ENCODE measurements at regions not wholly inside any gene's neighbourhood (a gene's known extent, or its start where the extent isn't known, plus 50 kb on each side); places are given as distances from the start of the nearest gene placed in this dataset.

- Histone ChIP-seq H3K56ac (replicated peaks; ENCODE audit: insufficient read length, low read depth, low read length) (no peak overlapping the region), H2AK5ac (ENCODE audit: low read depth, low read length) (no peak overlapping the region), H4K8ac (ENCODE audit: extremely low read depth, insufficient read depth, low read length) (no peak overlapping the region), H3K14ac (ENCODE audit: insufficient read length) (no peak overlapping the region), H3K4me3 (ENCODE audit: extremely low read depth in 1 of 4, insufficient read depth in 2 of 4, low read depth in 3 of 4, low read length in 4 of 4) (no peak overlapping the region), H2BK12ac (ENCODE audit: low read depth, low read length) (no peak overlapping the region), H2BK15ac (ENCODE audit: low read length) (no peak overlapping the region), H3K23me2 (ENCODE audit: low read depth, low read length) (no peaks in the 10 kb centered on the region), H3K18ac (ENCODE audit: extremely low read depth, low read length) (no peak overlapping the region), H3K79me2 (ENCODE audit: control insufficient read depth in 1 of 2, insufficient read depth in 2 of 2, low read length in 2 of 2) (no peaks in the 10 kb centered on the region), H3K9ac (replicated peaks in 1 of 4; ENCODE audit: extremely low read depth in 1 of 4, low read depth in 3 of 4, low read length in 3 of 4) (no peak overlapping the region), H2BK20ac (ENCODE audit: low read length) (no peak overlapping the region), H2BK5ac (ENCODE audit: low read depth, low read length) (no peak overlapping the region), H3K36me3 (ENCODE audit: control insufficient read depth in 2 of 4, insufficient read depth in 4 of 4, low read length in 3 of 4) (no peaks in the 10 kb centered on the region), H4K91ac (replicated peaks; ENCODE audit: insufficient read length, low read length) (no peak overlapping the region), H3K4me2 (ENCODE audit: insufficient read depth in 1 of 2, low read depth in 2 of 2, low read length in 2 of 2) (no peak overlapping the region), H3K27ac (ENCODE audit: low read depth, low read length) (no peak overlapping the region), H3K4ac (replicated peaks; ENCODE audit: insufficient read length, low read depth, low read length) (no peak overlapping the region), H3K4me1 (replicated peaks in 1 of 4; ENCODE audit: control insufficient read depth in 3 of 4, insufficient read depth in 4 of 4, low read length in 3 of 4) (peaks cover 0 to 2% (median 0%) of the 10 kb centered on the region in 4 experiments; a peak in 2 of 7 replicates), H4K20me1 (replicated peaks in 1 of 2; ENCODE audit: control insufficient read depth in 1 of 2, insufficient read depth in 2 of 2, low read length in 2 of 2) (no peaks in the 10 kb centered on the region), H2AFZ (ENCODE audit: low read length) (no peak overlapping the region), H3K23ac (ENCODE audit: insufficient read length) (no peak overlapping the region), H4K5ac (ENCODE audit: insufficient read length, low read depth, low read length) (no peak overlapping the region), H3K79me1 (ENCODE audit: low read depth, low read length) (no peaks in the 10 kb centered on the region), H3K9me3 (ENCODE audit: insufficient read depth in 2 of 2, low read depth in 1 of 2, low read length in 1 of 2) (peaks cover 0 to 6% of the 10 kb centered on the region in 2 experiments; a peak in 1 of 4 replicates), H3K27me3 (replicated peaks in 1 of 4; ENCODE audit: control insufficient read depth in 3 of 4, extremely low read depth in 1 of 4, insufficient read depth in 3 of 4, low read length in 3 of 4) (no peaks in the 10 kb centered on the region), H2BK120ac (replicated peaks; ENCODE audit: low read depth, low read length) (no peak overlapping the region)
- CTCF ChIA-PET (ENCODE audit: partially characterized antibody), result no interaction called here
- DNase-seq (ENCODE audit: low read depth in 1 of 2, low spot score in 2 of 2) (no peak), FAIRE-seq (no peak)
- POLR2A ChIA-PET (ENCODE audit: partially characterized antibody), result no interaction called here
- WGBS, 2 experiments (ENCODE audit: extremely low coverage in 1 of 2, insufficient coverage in 1 of 2, insufficient read length in 1 of 2, insufficient replicate concordance in 2 of 2, low coverage in 1 of 2, low lambda C conversion rate in 2 of 2, missing lambda C conversion rate in 1 of 2), result 75% methylated on average over 3 of the region's 3 CpGs; no CpG with 5 or more reads in 1 of the 2 experiments
- TF ChIP-seq SAP30 (IDR thresholded peaks at IDR 0.05; ENCODE audit: insufficient read depth, insufficient replicate concordance, low read length) (no peak), EGR1 (IDR thresholded peaks at IDR 0.05; ENCODE audit: borderline replicate concordance, low read depth, low read length) (no peak), KDM1A (IDR thresholded peaks at IDR 0.05; ENCODE audit: borderline replicate concordance, low read length) (no peak), GABPA (IDR thresholded peaks at IDR 0.05; ENCODE audit: borderline replicate concordance, insufficient read depth, low read length) (no peak), BCL11A (IDR thresholded peaks at IDR 0.05; ENCODE audit: low read depth in 2 of 2, low read length in 2 of 2) (no peak), POLR2AphosphoS5 (IDR thresholded peaks at IDR 0.05; ENCODE audit: low read depth, low read length) (no peak), NRF1 (IDR thresholded peaks at IDR 0.05; ENCODE audit: low read depth, low read length) (no peak), RXRA (IDR thresholded peaks at IDR 0.05; ENCODE audit: insufficient read depth, low read depth, low read length) (no peak), TAF1 (IDR thresholded peaks at IDR 0.05; ENCODE audit: low read depth, low read length) (no peak), MAX (IDR thresholded peaks at IDR 0.05) (no peak), RFX5 (IDR thresholded peaks at IDR 0.05; ENCODE audit: borderline replicate concordance, low read depth, low read length) (no peak), NANOG (IDR thresholded peaks at IDR 0.05; ENCODE audit: insufficient read depth, low read depth, low read length, poor library complexity, severe bottlenecking) (no peak), MAFK (IDR thresholded peaks at IDR 0.05; ENCODE audit: low read depth, low read length) (no peak), E2F6 (IDR thresholded peaks at IDR 0.05) (no peak), POLR2A (IDR thresholded peaks at IDR 0.05; ENCODE audit: control extremely low read depth in 1 of 2, low read depth in 2 of 2, low read length in 2 of 2) (no peak)
Observed at GRCh38 chr6:96345501-96345900, 176.1 kb upstream of the UFL1 start.
